A549 (cell line): ENCODE measurements at regions not wholly inside any gene's neighbourhood (a gene's known extent, or its start where the extent isn't known, plus 50 kb on each side); places are given as distances from the start of the nearest gene placed in this dataset.

Experiments
- ATAC-seq, 2 experiments: fragments of 200-7000 bp in 1 of 2; fragments of >200 bp in 1 of 2; cut with Nextera tagmentation in 1 of 2; cut with Tn5 transposase in 1 of 2; 3 replicates each; pipeline versions ENCODE4 v1.8.0 to v1.9.1; 2018 to 2020; ENCODE audit warnings: mild to moderate bottlenecking in 1 of 2, moderate library complexity in 1 of 2
- CTCF ChIA-PET: fragments of 300-600 bp; sonication (Branson Sonifier 250); formaldehyde crosslinking; extraction: SDS; loops from one replicate; lab custom pipeline; 2021; ENCODE audit warnings: antibody characterized with exemption, inconsistent platforms; lab: Yijun Ruan, JAX
- POLR2A ChIA-PET: fragments of 350-600 bp; formaldehyde crosslinking; extraction: SDS; loops from one replicate; lab custom pipeline; 2021; ENCODE audit warnings: antibody characterized with exemption, inconsistent platforms; lab: Yijun Ruan, JAX
- DNase-seq, 2 experiments: peaks; one replicate each; pipeline versions ENCODE4 v3.0.0 to v3.0.0-alpha.2; 2011 to 2016; ENCODE audit warnings: low read depth in 1 of 2, low spot score in 1 of 2
- FAIRE-seq: peaks from 2 replicates; lab custom pipeline; 2011; peaks lifted over from hg19 to GRCh38; lab: Jason Lieb, UNC
- H3K27ac ChIP-seq, 2 experiments: fragments of >200 bp; sonication (Bioruptor Twin); formaldehyde crosslinking; 3 replicates each; pipeline ENCODE4 v1.5.1; 2016 to 2017
- H3K4me1 ChIP-seq: fragments of >200 bp; sonication (Bioruptor Twin); formaldehyde crosslinking; 3 replicates; pipeline ENCODE4 v1.6.1; 2016
- H3K4me2 ChIP-seq: fragments of >200 bp; sonication (Bioruptor Twin); formaldehyde crosslinking; 3 replicates; pipeline ENCODE4 v1.6.1; 2016
- H3K4me3 ChIP-seq: fragments of >200 bp; sonication (Bioruptor Twin); formaldehyde crosslinking; 3 replicates; pipeline ENCODE4 v1.5.1; 2016
- H3K9me3 ChIP-seq: fragments of >200 bp; sonication (Bioruptor Twin); formaldehyde crosslinking; 3 replicates; pipeline ENCODE4 v1.6.1; 2016
- BCL3 ChIP-seq: fragments of >200 bp; sonication (Bioruptor Twin); formaldehyde crosslinking; IDR thresholded peaks from 3 replicates; pipeline ENCODE4 v1.6.1; 2016
- BHLHE40 ChIP-seq: IDR thresholded peaks from 2 replicates; pipeline ENCODE4 v1.6.1; 2012; ENCODE audit warnings: low read depth, low read length, inconsistent platforms
- CEBPB ChIP-seq, 2 experiments: fragments of >200 bp in 1 of 2; sonication (Bioruptor Twin) in 1 of 2; formaldehyde crosslinking in 1 of 2; IDR thresholded peaks; 2 replicates each; pipeline ENCODE4 v1.6.1; 2012 to 2016
- CHD2 ChIP-seq: fragments of 150-350 bp; IDR thresholded peaks from 2 replicates; pipeline ENCODE4 v1.6.1; 2014; ENCODE audit warnings: low read length; ENCODE audit not compliant: partially characterized antibody
- CHD4 ChIP-seq: fragments of 200-600 bp; sonication (generic); IDR thresholded peaks from 2 replicates; pipeline ENCODE4 v1.6.1; 2016; ENCODE audit warnings: antibody characterized with exemption, mild to moderate bottlenecking, borderline replicate concordance
- E2F6 ChIP-seq: IDR thresholded peaks from 2 replicates; pipeline ENCODE4 v1.6.1; 2012; ENCODE audit warnings: low read depth, borderline replicate concordance
- EHF ChIP-seq: fragments of 250-450 bp; sonication (Bioruptor Pico); IDR thresholded peaks from 2 replicates; pipeline ENCODE4 v1.5.0; 2020; ENCODE audit warnings: mild to moderate bottlenecking
- EP300 ChIP-seq, 2 experiments: fragments of >200 bp; sonication (Bioruptor Twin); formaldehyde crosslinking; IDR thresholded peaks; 2 replicates in 1 of 2; 3 replicates in 1 of 2; pipeline ENCODE4 v1.6.1; 2016 to 2017
- ESRRA ChIP-seq: fragments of 150-350 bp; IDR thresholded peaks from 2 replicates; pipeline ENCODE4 v1.6.1; 2014; ENCODE audit warnings: mild to moderate bottlenecking, low read length, borderline replicate concordance
- FOSB ChIP-seq: fragments of 250-450 bp; sonication (Bioruptor Pico); IDR thresholded peaks from 2 replicates; pipeline ENCODE4 v1.5.0; 2020; ENCODE audit warnings: mild to moderate bottlenecking, moderate library complexity
- FOSL2 ChIP-seq, 2 experiments: fragments of 450-650 bp in 1 of 2; fragments of >200 bp in 1 of 2; sonication (Bioruptor Twin) in 1 of 2; formaldehyde crosslinking; IDR thresholded peaks; 2 replicates each; pipeline versions ENCODE4 v1.5.0 to v1.6.1; 2016 to 2020; ENCODE audit warnings: mild to moderate bottlenecking in 1 of 2, moderate library complexity in 1 of 2
- GATA3 ChIP-seq: IDR thresholded peaks from 2 replicates; pipeline ENCODE4 v1.6.1; 2012; ENCODE audit warnings: borderline replicate concordance
- HEYL ChIP-seq: fragments of 250-450 bp; sonication (Bioruptor Pico); IDR thresholded peaks from 2 replicates; pipeline ENCODE4 v1.8.0; 2021; ENCODE audit warnings: mild to moderate bottlenecking, moderate library complexity
- HOXB5 ChIP-seq: fragments of 250-450 bp; sonication (Bioruptor Pico); IDR thresholded peaks from 2 replicates; pipeline ENCODE4 v1.5.0; 2020; ENCODE audit warnings: mild to moderate bottlenecking, moderate library complexity
- JUNB ChIP-seq: fragments of >200 bp; sonication (Bioruptor Twin); formaldehyde crosslinking; IDR thresholded peaks from 2 replicates; pipeline ENCODE4 v1.6.1; 2016
- KDM1A ChIP-seq: fragments of 200-600 bp; sonication (generic); IDR thresholded peaks from 2 replicates; pipeline ENCODE4 v1.6.1; 2016; ENCODE audit warnings: low read depth, mild to moderate bottlenecking
- KDM5A ChIP-seq: fragments of 200-600 bp; sonication (generic); IDR thresholded peaks from 2 replicates; pipeline ENCODE4 v1.6.1; 2016; ENCODE audit warnings: antibody characterized with exemption, mild to moderate bottlenecking
- MYC ChIP-seq: IDR thresholded peaks from 2 replicates; pipeline ENCODE4 v1.6.1; 2012; ENCODE audit warnings: mild to moderate bottlenecking, inconsistent platforms, low read length, improper control_type of control experiment, borderline replicate concordance
- NFE2L2 ChIP-seq: fragments of 150-350 bp; conservative IDR thresholded peaks from 2 replicates; pipeline ENCODE4 v1.6.1; 2014; ENCODE audit warnings: low read length
- NR3C1 ChIP-seq: fragments of >200 bp; sonication (Bioruptor Twin); formaldehyde crosslinking; IDR thresholded peaks from 3 replicates; pipeline ENCODE4 v1.6.1; 2017
- POLR2AphosphoS2 ChIP-seq: conservative IDR thresholded peaks from 2 replicates; pipeline ENCODE4 v1.6.1; 2012; ENCODE audit warnings: low read length, improper control_type of control experiment, inconsistent platforms
- RCOR1 ChIP-seq: fragments of 150-350 bp; IDR thresholded peaks from 2 replicates; pipeline ENCODE4 v1.6.1; 2014; ENCODE audit warnings: antibody characterized with exemption, low read length, low read depth
- RFX5 ChIP-seq: fragments of 450-650 bp; IDR thresholded peaks from 2 replicates; pipeline ENCODE4 v1.7.1; 2014; ENCODE audit warnings: antibody characterized with exemption, mild to moderate bottlenecking, moderate library complexity
- SMC3 ChIP-seq: fragments of >200 bp; sonication (Bioruptor Twin); formaldehyde crosslinking; IDR thresholded peaks from 3 replicates; pipeline ENCODE4 v1.6.1; 2018; ENCODE audit warnings: inconsistent platforms
- SREBF2 ChIP-seq: fragments of 450-650 bp; IDR thresholded peaks from 2 replicates; pipeline ENCODE4 v1.6.1; 2014; ENCODE audit warnings: mild to moderate bottlenecking, moderate library complexity
- TFCP2L1 ChIP-seq: fragments of 250-450 bp; sonication (Bioruptor Pico); IDR thresholded peaks from 2 replicates; pipeline ENCODE4 v1.5.0; 2021; ENCODE audit warnings: mild to moderate bottlenecking
- USF2 ChIP-seq: fragments of 450-650 bp; IDR thresholded peaks from 2 replicates; pipeline ENCODE4 v1.6.1; 2014; ENCODE audit warnings: antibody characterized with exemption
- ZFP36 ChIP-seq: fragments of 450-650 bp; IDR thresholded peaks from 2 replicates; pipeline ENCODE4 v1.6.1; 2014; ENCODE audit warnings: borderline replicate concordance; ENCODE audit not compliant: partially characterized antibody
- ZSCAN20 ChIP-seq: fragments of 250-450 bp; sonication (Bioruptor Pico); IDR thresholded peaks from 2 replicates; pipeline ENCODE4 v1.8.0; 2022; ENCODE audit warnings: mild to moderate bottlenecking, moderate library complexity
- WGBS: methylation state at CpG from one replicate; pipeline ENCODE4 v1.1.6; 2017; ENCODE audit errors: missing lambda C conversion rate; 5-methylcytosine and 5-hydroxymethylcytosine counted together
- TF ChIP-seq, protein P1 (sequence below): fragments of >200 bp; sonication (Bioruptor Twin); formaldehyde crosslinking; IDR thresholded peaks from 2 replicates; pipeline ENCODE4 v1.6.1; 2016
- TF ChIP-seq, protein P2 (sequence below): fragments of 150-350 bp; IDR thresholded peaks from 2 replicates; pipeline ENCODE4 v1.6.1; 2014; ENCODE audit warnings: low read depth, mild to moderate bottlenecking, low read length

DNA sequence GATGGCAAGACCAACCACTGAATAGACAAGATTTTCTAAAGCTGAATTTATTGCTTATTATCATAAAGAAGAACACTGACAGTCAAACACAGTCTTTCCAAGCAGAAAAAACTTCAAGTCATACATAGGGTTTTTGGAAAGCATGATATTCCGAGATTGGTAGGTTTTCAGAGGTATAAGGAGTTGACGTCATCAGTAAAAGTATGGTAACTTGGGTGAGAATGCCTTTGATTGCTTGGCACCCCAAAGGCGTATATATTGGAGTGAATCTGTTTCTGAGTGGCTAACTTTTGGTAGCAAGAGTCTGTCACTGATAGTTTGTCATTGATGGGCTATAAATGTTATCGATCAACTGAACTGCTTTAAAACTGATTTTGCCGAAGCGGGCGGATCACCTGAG lies 227.9 kb upstream of the CNTN4 start:
- no peak for TF ChIP-seq ZSCAN20 (CRISPR knock-in tag)
- no peak for TF ChIP-seq HOXB5 (CRISPR knock-in tag)
- no peak for TF ChIP-seq USF2
- TF ChIP-seq JUNB: no peak
- no peak for TF ChIP-seq E2F6
- TF ChIP-seq SREBF2: no peak
- TF ChIP-seq, protein P1, sequence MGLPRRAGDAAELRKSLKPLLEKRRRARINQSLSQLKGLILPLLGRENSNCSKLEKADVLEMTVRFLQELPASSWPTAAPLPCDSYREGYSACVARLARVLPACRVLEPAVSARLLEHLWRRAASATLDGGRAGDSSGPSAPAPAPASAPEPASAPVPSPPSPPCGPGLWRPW: no peak
- no peak for TF ChIP-seq RFX5
- TF ChIP-seq RCOR1: no peak
- no peak for TF ChIP-seq CHD2
- no peak for TF ChIP-seq POLR2AphosphoS2
- no peak for TF ChIP-seq BCL3
- TF ChIP-seq NR3C1: no peak
- TF ChIP-seq FOSL2 (IDR thresholded peaks at IDR 0.05): no peak
- TF ChIP-seq FOSL2 (CRISPR knock-in tag; IDR thresholded peaks at IDR 0.05): no peak
- TF ChIP-seq SMC3: no peak
- no peak for TF ChIP-seq NFE2L2
- no peak for TF ChIP-seq HEYL (CRISPR knock-in tag)
- TF ChIP-seq BHLHE40: no peak

DNA sequence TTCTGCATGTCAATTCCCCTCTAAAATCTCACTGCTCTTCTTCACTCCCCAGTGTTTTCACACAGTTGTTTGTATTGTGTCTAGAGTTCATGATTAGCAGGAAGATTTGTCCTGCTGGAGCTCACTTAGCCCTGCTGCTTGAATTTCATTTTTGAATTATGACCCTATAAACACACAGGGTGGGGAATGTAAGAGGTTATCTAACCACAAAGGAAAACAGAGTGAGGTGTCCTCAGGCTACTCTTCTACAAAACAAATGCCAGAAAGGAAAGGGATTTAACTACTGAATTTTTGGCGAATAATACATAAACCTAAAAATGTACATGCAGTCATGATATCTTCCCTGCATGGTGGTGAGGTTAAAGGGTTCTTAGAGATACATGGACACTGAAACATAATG lies 215.1 kb upstream of the CNTN4 start:
- no peak for FAIRE-seq
- WGBS: 0% methylated on average over 1 of the region's 1 CpG
- Histone ChIP-seq H3K9me3 (no peaks in the 10 kb centered on the region), H3K4me2 (no peak overlapping the region), H3K4me1 (no peaks in the 10 kb centered on the region), H3K4me3 (no peak overlapping the region), H3K27ac (no peak overlapping the region)
- no peak for DNase-seq
- ChIA-PET POLR2A (no interaction called here), CTCF (no interaction called here)
- no peak for ATAC-seq
- TF ChIP-seq GATA3: no peak
- TF ChIP-seq NR3C1: no peak
- no peak for TF ChIP-seq EP300 (IDR thresholded peaks at IDR 0.05)
- no peak for TF ChIP-seq ZFP36
- TF ChIP-seq TFCP2L1 (CRISPR knock-in tag): no peak
- TF ChIP-seq, protein P2, sequence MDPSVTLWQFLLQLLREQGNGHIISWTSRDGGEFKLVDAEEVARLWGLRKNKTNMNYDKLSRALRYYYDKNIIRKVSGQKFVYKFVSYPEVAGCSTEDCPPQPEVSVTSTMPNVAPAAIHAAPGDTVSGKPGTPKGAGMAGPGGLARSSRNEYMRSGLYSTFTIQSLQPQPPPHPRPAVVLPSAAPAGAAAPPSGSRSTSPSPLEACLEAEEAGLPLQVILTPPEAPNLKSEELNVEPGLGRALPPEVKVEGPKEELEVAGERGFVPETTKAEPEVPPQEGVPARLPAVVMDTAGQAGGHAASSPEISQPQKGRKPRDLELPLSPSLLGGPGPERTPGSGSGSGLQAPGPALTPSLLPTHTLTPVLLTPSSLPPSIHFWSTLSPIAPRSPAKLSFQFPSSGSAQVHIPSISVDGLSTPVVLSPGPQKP: no peak
- TF ChIP-seq EHF (CRISPR knock-in tag): no peak
- TF ChIP-seq BCL3: no peak
- TF ChIP-seq KDM5A: no peak
- TF ChIP-seq CEBPB (IDR thresholded peaks at IDR 0.05): no peak
- no peak for TF ChIP-seq HOXB5 (CRISPR knock-in tag)
- no peak for TF ChIP-seq FOSB (CRISPR knock-in tag)
- TF ChIP-seq KDM1A: no peak
- no peak for TF ChIP-seq NFE2L2
- no peak for TF ChIP-seq MYC
- TF ChIP-seq, protein P1: no peak
- TF ChIP-seq CHD4: no peak
- TF ChIP-seq E2F6: no peak
- no peak for TF ChIP-seq ESRRA

More for the DNA sequence above, 227.9 kb upstream of the CNTN4 start:
- WGBS: 49% methylated on average over 7 of the region's 7 CpGs
- no peak for ATAC-seq
- H3K27ac ChIP-seq: no peak overlapping the region
- no peaks in the 10 kb centered on the region; the same call in 2 of the 3 replicates for H3K9me3 ChIP-seq
- FAIRE-seq: no peak
- DNase-seq: no peak
- CTCF ChIA-PET: no interaction called here
- no peak overlapping the region for H3K4me2 ChIP-seq
- no peaks in the 10 kb centered on the region for H3K4me1 ChIP-seq
- POLR2A ChIA-PET: no interaction called here
- H3K4me3 ChIP-seq: no peak overlapping the region
